ENCODE measurements at regions not wholly inside any gene's neighbourhood (a gene's known extent, or its start where the extent isn't known, plus 50 kb on each side); places are given as distances from the start of the nearest gene placed in this dataset.

DNA sequence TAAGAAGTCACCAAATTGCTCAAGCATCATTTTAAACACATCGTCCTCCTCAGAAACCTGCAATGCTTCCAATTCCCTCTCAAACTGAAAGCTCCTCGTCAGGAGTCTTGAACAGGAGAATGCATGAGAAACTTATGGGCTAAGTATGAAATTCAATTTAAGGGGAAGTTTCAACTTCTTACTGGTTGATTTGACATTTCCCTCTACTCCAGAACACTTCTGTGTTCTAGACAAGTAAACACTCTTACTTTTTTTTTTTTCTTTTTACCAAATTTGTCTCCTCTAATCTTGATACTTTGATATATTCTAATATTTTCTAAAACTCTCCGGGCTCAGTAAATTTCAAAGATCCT, 181.7 kb downstream of the RSL24D1 start:
- TF ChIP-seq ZFP3 (CRISPR knock-in tag; IDR thresholded peaks at IDR 0.05) (no peak), ESRRG (CRISPR knock-in tag; IDR thresholded peaks at IDR 0.05) (no peak), ZFP30 (CRISPR knock-in tag; IDR thresholded peaks at IDR 0.05) (no peak), PPARA (CRISPR knock-in tag; IDR thresholded peaks at IDR 0.05; ENCODE audit: borderline replicate concordance) (no peak), ZNF8 (CRISPR knock-in tag; IDR thresholded peaks at IDR 0.05) (no peak), OSR1 (CRISPR knock-in tag; IDR thresholded peaks at IDR 0.05) (no peak), TCF4 (CRISPR knock-in tag; IDR thresholded peaks at IDR 0.05; ENCODE audit: borderline replicate concordance) (no peak)
- TF ChIP-seq, protein P1, sequence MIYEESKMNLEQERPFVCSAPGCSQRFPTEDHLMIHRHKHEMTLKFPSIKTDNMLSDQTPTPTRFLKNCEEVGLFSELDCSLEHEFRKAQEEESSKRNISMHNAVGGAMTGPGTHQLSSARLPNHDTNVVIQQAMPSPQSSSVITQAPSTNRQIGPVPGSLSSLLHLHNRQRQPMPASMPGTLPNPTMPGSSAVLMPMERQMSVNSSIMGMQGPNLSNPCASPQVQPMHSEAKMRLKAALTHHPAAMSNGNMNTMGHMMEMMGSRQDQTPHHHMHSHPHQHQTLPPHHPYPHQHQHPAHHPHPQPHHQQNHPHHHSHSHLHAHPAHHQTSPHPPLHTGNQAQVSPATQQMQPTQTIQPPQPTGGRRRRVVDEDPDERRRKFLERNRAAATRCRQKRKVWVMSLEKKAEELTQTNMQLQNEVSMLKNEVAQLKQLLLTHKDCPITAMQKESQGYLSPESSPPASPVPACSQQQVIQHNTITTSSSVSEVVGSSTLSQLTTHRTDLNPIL (CRISPR knock-in tag; IDR thresholded peaks at IDR 0.05; ENCODE audit: low read depth): no peak

All from SK-N-SH treated with all-trans-retinoic acid at 6 μM for 48 hours (cell line).